ENCODE measurements at regions not wholly inside any gene's neighbourhood (a gene's known extent, or its start where the extent isn't known, plus 50 kb on each side); places are given as distances from the start of the nearest gene placed in this dataset.

- TF ChIP-seq CTCF (IDR thresholded peaks at IDR 0.05; ENCODE audit: unreplicated experiment) = no peak
- Mint-ChIP-seq H3K4me1 (ENCODE audit: low read depth) (no peaks in the 10 kb centered on the region), H3K9me3 (ENCODE audit: low read depth) (peaks cover 4% of the 10 kb centered on the region), H3K4me3 (ENCODE audit: low read depth) (no peak overlapping the region), H3K27ac (no peak overlapping the region), H3K27me3 (no peaks in the 10 kb centered on the region), H3K36me3 (ENCODE audit: insufficient read depth) (no peaks in the 10 kb centered on the region)
- DNase-seq (ENCODE audit: low spot score, unreplicated experiment) = no peak
These were observed 348.7 kb upstream of the EPHA3 start for GRCh38 chr3:88758676-88759075.

- Mint-ChIP-seq H3K4me1 (ENCODE audit: low read depth) (no peaks in the 10 kb centered on the region), H3K9me3 (ENCODE audit: low read depth) (peaks cover 19% of the 10 kb centered on the region), H3K4me3 (ENCODE audit: low read depth) (no peak overlapping the region), H3K27me3 (no peaks in the 10 kb centered on the region), H3K27ac (no peak overlapping the region), H3K36me3 (ENCODE audit: insufficient read depth) (no peaks in the 10 kb centered on the region)
- no peak for DNase-seq (ENCODE audit: low spot score, unreplicated experiment)
- TF ChIP-seq CTCF (IDR thresholded peaks at IDR 0.05; ENCODE audit: unreplicated experiment) = no peak
These were observed 339.7 kb upstream of the EPHA3 start for GRCh38 chr3:88767746-88768145.

- no peaks in the 10 kb centered on the region for H3K27me3 Mint-ChIP-seq
- no peaks in the 10 kb centered on the region for H3K36me3 Mint-ChIP-seq (ENCODE audit: insufficient read depth)
- H3K27ac Mint-ChIP-seq = no peak overlapping the region
- TF ChIP-seq CTCF (IDR thresholded peaks at IDR 0.05; ENCODE audit: unreplicated experiment) = no peak
- no peak for DNase-seq (ENCODE audit: low spot score, unreplicated experiment)
- H3K9me3 Mint-ChIP-seq (ENCODE audit: low read depth) = peaks cover 16% of the 10 kb centered on the region
- H3K4me3 Mint-ChIP-seq (ENCODE audit: low read depth) = no peak overlapping the region
- no peaks in the 10 kb centered on the region for H3K4me1 Mint-ChIP-seq (ENCODE audit: low read depth)
These were observed 333.7 kb upstream of the EPHA3 start for GRCh38 chr3:88773766-88774165.

- H3K27me3 Mint-ChIP-seq = no peaks in the 10 kb centered on the region
- no peak for TF ChIP-seq CTCF (IDR thresholded peaks at IDR 0.05; ENCODE audit: unreplicated experiment)
- no peaks in the 10 kb centered on the region for H3K36me3 Mint-ChIP-seq (ENCODE audit: insufficient read depth)
- no peak for DNase-seq (ENCODE audit: low spot score, unreplicated experiment)
- H3K4me1 Mint-ChIP-seq (ENCODE audit: low read depth) = no peaks in the 10 kb centered on the region
- no peak overlapping the region for H3K27ac Mint-ChIP-seq
- no peak overlapping the region for H3K4me3 Mint-ChIP-seq (ENCODE audit: low read depth)
- H3K9me3 Mint-ChIP-seq (ENCODE audit: low read depth) = peaks cover 7% of the 10 kb centered on the region
These were observed 332.3 kb upstream of the EPHA3 start for GRCh38 chr3:88775026-88775690.

GRCh38 chr3:88779482-88779881 lies 327.9 kb upstream of the EPHA3 start:
- DNase-seq (ENCODE audit: low spot score, unreplicated experiment) = no peak
- no peak overlapping the region for H3K4me3 Mint-ChIP-seq (ENCODE audit: low read depth)
- no peaks in the 10 kb centered on the region for H3K36me3 Mint-ChIP-seq (ENCODE audit: insufficient read depth)
- TF ChIP-seq CTCF (IDR thresholded peaks at IDR 0.05; ENCODE audit: unreplicated experiment) = no peak
- no peaks in the 10 kb centered on the region for H3K4me1 Mint-ChIP-seq (ENCODE audit: low read depth)
- peaks cover 4% of the 10 kb centered on the region for H3K9me3 Mint-ChIP-seq (ENCODE audit: low read depth)
- H3K27ac Mint-ChIP-seq = no peak overlapping the region
- H3K27me3 Mint-ChIP-seq = no peaks in the 10 kb centered on the region

All from progenitor cell of endocrine pancreas (in vitro differentiated cells).